Large intestine (tissue), 3 donors: ENCODE measurements at regions not wholly inside any gene's neighbourhood (a gene's known extent, or its start where the extent isn't known, plus 50 kb on each side); places are given as distances from the start of the nearest gene placed in this dataset.
"Not testable (repeated sequence)": the region's sequence is repeated elsewhere in the genome, so short reads cannot be mapped to it uniquely, and the experiment has no call there.

Source experiments
- DNase-seq, 2 donors: peaks; one replicate each; pipeline versions ENCODE4 v3.0.0 to v3.0.0-alpha.2; 2013
- H3K27ac ChIP-seq: one replicate; pipeline ENCODE4 v1.5.1; 2013; ENCODE audit warnings: low read length
- H3K27me3 ChIP-seq: 2 replicates; pipeline ENCODE4 v1.6.1; 2013; ENCODE audit warnings: low read length; ENCODE audit not compliant: control insufficient read depth, insufficient read depth
- H3K36me3 ChIP-seq: 2 replicates; pipeline ENCODE4 v1.6.1; 2013; ENCODE audit warnings: low read length; ENCODE audit not compliant: control insufficient read depth, insufficient read depth
- H3K4me1 ChIP-seq: one replicate; pipeline ENCODE4 v1.6.1; 2013; ENCODE audit warnings: low read length; ENCODE audit not compliant: control insufficient read depth, insufficient read depth
- H3K4me3 ChIP-seq: one replicate; pipeline ENCODE4 v1.5.1; 2013; ENCODE audit warnings: low read length
- H3K9me3 ChIP-seq: one replicate; pipeline ENCODE4 v1.6.1; 2013; ENCODE audit warnings: mild to moderate bottlenecking, low read depth, low read length, moderate library complexity; ENCODE audit not compliant: control insufficient read depth
- WGBS: methylation state at CpG from one replicate; pipeline ENCODE4 v1.1.5; 2013; ENCODE audit warnings: low lambda C conversion rate; ENCODE audit not compliant: insufficient coverage; 5-methylcytosine and 5-hydroxymethylcytosine counted together

GRCh38 chr3:31093606-31094005, 199.1 kb upstream of the GADL1 start:
- Histone ChIP-seq H3K4me1 (no peaks in the 10 kb centered on the region), H3K4me3 (no peak overlapping the region), H3K9me3 (no peaks in the 10 kb centered on the region), H3K27ac (no peak overlapping the region), H3K27me3 (no peaks in the 10 kb centered on the region), H3K36me3 (no peaks in the 10 kb centered on the region)
- DNase-seq = no peak
- no CpG with 5 or more reads among the region's 3 CpGs for whole genome bisulfite sequencing

DNA sequence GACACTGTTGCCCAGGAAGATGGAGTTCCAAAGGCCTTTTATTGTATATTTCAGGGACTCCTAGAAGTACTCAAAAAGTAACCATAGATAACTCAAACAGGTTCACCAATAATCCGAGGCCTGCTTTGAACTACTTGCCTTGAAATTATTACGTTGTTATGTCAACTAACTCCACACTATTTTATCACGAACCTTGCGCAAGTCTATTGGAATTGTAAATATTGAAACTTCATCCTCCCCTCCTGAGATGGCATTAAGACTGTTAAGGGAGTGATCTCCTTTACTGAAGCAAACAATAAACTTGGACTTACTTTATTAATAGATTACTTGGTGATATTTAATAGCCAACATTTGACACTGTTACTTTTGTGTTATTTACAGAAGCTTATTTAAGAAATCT, 199.6 kb upstream of the GADL1 start:
- no peaks in the 10 kb centered on the region for H3K27me3 ChIP-seq
- H3K4me3 ChIP-seq = no peak overlapping the region
- 27% methylated on average over 2 of the region's 4 CpGs for WGBS
- peak; percentile 22 to 68 for DNase-seq
- no peaks in the 10 kb centered on the region for H3K36me3 ChIP-seq
- H3K9me3 ChIP-seq = no peaks in the 10 kb centered on the region
- H3K27ac ChIP-seq = no peak overlapping the region
- H3K4me1 ChIP-seq = no peaks in the 10 kb centered on the region

DNA sequence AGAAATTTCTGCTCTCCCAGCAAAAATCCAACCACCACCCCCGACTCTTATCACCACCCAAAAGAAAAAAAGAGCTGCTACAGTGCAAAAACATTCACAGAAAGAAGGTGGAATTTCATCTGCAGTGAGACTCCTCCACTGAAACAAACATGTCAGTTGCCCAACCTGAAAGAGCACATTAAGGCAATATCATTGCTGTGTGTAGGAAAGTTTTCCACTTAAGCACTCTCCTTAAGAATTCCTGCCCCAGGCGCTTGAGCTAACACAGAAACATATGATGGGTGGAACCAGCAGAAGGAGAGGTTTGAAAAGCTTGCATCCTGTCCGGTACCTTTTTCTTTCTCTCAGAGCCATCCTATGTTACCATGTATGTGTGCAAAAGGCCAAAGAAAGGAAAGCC, 200.8 kb upstream of the GADL1 start:
- Histone ChIP-seq H3K27me3 (no peaks in the 10 kb centered on the region), H3K4me1 (no peaks in the 10 kb centered on the region), H3K27ac (no peak overlapping the region), H3K9me3 (no peaks in the 10 kb centered on the region), H3K36me3 (no peaks in the 10 kb centered on the region), H3K4me3 (no peak overlapping the region)
- DNase-seq = no peak
- 100% methylated on average over 1 of the region's 3 CpGs for WGBS

DNA sequence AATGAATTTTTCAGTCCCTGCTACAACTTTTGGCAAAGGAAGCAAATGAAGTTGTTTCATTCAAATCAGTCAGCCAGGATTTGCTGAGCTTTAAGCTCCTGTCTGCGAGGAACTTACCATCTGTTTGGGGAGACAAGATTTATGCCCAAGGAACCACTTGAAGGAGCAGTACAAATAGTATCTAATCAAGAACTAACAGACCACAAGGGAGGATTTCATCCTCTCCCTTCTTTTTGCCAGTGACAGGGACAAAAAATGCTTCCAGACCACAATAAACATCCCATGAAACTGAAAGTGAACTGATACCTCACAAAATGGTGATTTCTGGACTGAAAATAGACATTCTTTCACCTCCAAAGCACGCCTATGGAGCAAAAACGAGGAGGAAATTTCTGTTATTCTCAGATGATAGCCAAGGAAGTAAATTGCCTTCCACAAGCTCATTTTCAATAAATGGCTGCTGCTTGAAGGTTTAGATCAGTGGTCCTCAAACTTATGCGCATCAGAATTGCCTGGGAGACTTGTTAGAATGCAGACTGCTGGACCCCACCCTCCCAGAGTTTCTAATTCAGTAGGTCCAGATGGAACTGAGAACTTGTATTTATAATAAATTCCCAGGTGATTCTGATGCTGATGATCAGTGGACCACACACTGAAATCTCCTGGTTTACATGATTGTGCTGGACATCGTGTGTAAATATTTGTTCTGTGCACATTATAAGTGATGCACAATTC, 202.4 kb upstream of the GADL1 start:
- Histone ChIP-seq H3K36me3 (no peaks in the 10 kb centered on the region), H3K9me3 (no peaks in the 10 kb centered on the region), H3K27ac (no peak overlapping the region), H3K27me3 (no peaks in the 10 kb centered on the region), H3K4me3 (no peak overlapping the region), H3K4me1 (no peaks in the 10 kb centered on the region)
- WGBS = 67% methylated on average over 1 of the region's 5 CpGs
- DNase-seq = peak; percentile 2 to 8

DNA sequence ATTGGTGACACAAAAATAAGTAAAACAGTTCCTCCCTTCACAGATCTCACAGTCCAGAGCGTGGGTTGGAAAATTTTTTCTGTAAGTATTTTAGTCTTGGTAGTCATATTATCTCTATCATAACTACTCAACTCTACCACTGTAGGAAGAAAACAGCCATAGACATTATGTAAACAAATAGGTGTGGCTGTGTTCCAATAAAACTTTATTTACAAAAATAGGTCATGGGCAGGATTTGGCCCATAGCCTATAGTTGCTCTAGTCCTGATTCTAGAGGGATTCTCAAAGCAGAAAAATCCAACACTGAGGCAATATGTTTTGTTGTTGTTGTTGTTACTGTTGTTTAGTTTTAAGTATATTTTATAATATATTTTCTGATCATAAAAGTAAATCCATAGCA, 206.1 kb upstream of the GADL1 start:
- H3K27me3 ChIP-seq = no peaks in the 10 kb centered on the region
- H3K36me3 ChIP-seq = no peaks in the 10 kb centered on the region
- no peaks in the 10 kb centered on the region for H3K4me1 ChIP-seq
- no peaks in the 10 kb centered on the region for H3K9me3 ChIP-seq
- no peak overlapping the region for H3K4me3 ChIP-seq
- no peak overlapping the region for H3K27ac ChIP-seq
- no CpG with 5 or more reads among the region's 1 CpG for WGBS
- no peak for DNase-seq

DNA sequence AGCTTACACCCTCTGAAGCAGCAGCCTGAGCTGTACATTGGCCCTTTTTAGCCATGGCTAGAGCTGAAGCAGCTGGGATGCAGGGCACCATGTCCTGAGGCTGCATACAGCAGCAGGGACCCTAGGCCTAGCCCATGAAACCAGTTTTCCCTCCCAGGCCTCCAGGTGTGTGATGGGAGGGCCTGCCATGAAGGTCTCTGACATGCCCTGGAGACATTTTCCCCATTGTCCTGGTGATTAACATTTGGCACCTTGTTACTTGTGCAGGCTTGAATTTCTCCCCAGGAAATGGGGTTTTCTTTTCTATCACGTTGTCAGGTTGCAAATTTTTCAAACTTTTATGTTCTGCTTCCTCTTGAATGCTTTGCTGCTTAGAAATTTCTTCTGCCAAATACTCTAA, 206.8 kb upstream of the GADL1 start:
- not testable (repeated sequence) for DNase-seq, H3K27ac ChIP-seq, H3K4me3 ChIP-seq, H3K9me3 ChIP-seq, H3K4me1 ChIP-seq, H3K27me3 ChIP-seq, H3K36me3 ChIP-seq
- 67% methylated on average over 1 of the region's 1 CpG for WGBS

DNA sequence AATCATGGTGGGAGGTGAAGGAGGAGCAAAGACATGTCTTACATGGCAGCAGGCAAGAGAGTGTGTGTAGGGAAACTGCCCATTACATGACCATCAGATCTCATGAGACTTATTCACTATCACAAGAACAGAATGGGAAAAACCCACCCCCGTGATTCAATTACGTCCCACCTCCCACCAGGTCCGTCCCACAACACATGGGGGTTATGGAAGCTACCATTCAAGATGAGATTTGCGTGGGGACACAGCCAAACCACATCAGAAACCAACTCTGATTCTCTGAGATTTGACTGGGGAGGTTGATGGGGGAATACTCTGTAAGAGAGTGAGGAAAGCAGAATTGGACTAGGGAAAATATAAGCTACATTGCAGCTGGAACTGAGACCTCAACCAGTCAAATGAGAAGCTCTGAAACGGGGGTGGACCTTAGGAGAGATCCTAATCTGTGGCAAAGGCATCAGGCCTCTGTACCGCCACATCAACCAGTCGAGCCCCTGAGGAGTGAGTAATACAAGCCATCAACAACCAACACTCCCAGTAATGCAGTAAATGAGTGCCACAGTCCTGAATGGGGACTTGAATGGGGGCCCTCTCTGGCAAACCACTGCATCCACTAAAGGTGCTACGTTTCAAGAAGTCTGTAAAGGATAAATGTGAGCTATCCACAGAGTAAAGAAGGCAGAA, 207.9 kb upstream of the GADL1 start:
- H3K4me3 ChIP-seq = no peak overlapping the region
- no peaks in the 10 kb centered on the region for H3K9me3 ChIP-seq
- no peak overlapping the region for H3K27ac ChIP-seq
- no peak for DNase-seq
- no peaks in the 10 kb centered on the region for H3K4me1 ChIP-seq
- H3K36me3 ChIP-seq = no peaks in the 10 kb centered on the region
- no peaks in the 10 kb centered on the region for H3K27me3 ChIP-seq
- 67% methylated on average over 1 of the region's 8 CpGs for WGBS

DNA sequence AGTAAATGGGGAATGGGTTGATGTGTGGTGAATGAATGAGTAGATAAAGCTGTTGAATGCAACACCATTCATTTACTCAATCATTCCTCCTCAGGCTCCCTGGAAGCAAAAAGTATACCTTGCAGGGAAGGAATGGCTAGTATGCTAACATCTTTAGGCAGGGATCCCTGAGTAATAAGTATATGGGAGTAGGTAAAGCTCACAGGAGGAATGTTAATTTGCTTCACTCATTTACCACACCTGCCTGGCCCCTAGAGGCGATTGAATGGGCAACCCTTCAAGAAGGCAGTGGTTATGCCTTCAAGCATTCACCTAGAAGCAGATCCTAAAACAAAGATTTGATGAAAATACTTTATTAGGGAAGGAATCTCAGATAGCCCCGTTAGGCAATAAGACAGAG, 208.7 kb upstream of the GADL1 start:
- DNase-seq = no peak
- no peak overlapping the region for H3K27ac ChIP-seq
- no peaks in the 10 kb centered on the region for H3K4me1 ChIP-seq
- no peak overlapping the region for H3K4me3 ChIP-seq
- H3K27me3 ChIP-seq = no peaks in the 10 kb centered on the region
- H3K36me3 ChIP-seq = no peaks in the 10 kb centered on the region
- no peaks in the 10 kb centered on the region for H3K9me3 ChIP-seq
- WGBS = 100% methylated on average over 1 of the region's 2 CpGs

DNA sequence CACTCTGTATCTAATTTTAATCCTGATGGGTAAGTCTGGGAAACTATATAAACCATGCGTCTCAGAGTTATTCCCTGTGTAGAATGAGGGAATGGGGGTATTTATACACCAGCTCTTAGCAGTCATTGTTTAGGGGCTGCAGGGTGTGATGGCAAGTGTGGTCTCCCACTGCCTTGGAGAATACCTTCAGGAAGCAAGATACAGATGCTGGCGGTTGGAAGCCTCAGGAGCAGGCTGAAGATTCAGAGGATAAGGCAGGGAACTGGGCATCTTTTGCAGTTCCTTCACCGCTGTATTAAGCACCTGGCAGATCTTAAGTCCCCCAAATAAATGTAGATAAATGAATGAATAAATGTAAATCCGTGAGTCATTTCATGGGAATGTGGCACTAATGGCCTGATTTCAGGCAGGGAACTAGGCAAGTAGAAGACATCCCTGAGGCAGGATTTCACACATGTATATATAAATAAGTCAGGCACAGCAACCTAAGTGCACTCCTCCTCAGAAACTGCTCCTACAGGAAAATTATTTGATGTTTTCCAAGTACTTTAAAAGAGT, 209.2 kb upstream of the GADL1 start:
- H3K36me3 ChIP-seq = no peaks in the 10 kb centered on the region
- H3K27me3 ChIP-seq = no peaks in the 10 kb centered on the region
- no peak overlapping the region for H3K4me3 ChIP-seq
- WGBS = 60% methylated on average over 1 of the region's 4 CpGs
- no peak overlapping the region for H3K27ac ChIP-seq
- no peaks in the 10 kb centered on the region for H3K9me3 ChIP-seq
- H3K4me1 ChIP-seq = no peaks in the 10 kb centered on the region
- no peak for DNase-seq

DNA sequence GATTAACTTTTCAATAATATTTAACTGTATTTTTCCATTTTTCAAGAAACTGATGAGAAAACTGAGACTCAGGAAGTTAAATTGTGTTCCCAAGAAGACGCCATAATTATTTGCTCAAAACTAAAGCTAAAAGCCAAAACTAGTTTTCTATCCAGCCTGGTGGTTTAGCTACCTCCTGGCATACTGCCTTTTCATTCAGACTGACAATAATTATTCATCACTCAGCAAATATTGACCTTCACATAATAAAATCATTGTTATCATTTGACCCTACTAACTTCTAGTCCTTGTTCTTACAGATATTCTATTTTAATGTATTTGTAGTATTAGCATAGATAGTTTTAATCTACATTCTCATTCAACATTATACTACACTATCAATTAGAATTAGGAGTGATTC, 210.6 kb upstream of the GADL1 start:
- H3K36me3 ChIP-seq = no peaks in the 10 kb centered on the region
- no peaks in the 10 kb centered on the region for H3K9me3 ChIP-seq
- no CpG with 5 or more reads among the region's 1 CpG for whole genome bisulfite sequencing
- H3K27me3 ChIP-seq = no peaks in the 10 kb centered on the region
- no peak overlapping the region for H3K27ac ChIP-seq
- no peaks in the 10 kb centered on the region for H3K4me1 ChIP-seq
- no peak for DNase-seq
- H3K4me3 ChIP-seq = no peak overlapping the region
